ENCODE measurements at regions not wholly inside any gene's neighbourhood (a gene's known extent, or its start where the extent isn't known, plus 50 kb on each side); places are given as distances from the start of the nearest gene placed in this dataset.

- TF ChIP-seq, protein P1, sequence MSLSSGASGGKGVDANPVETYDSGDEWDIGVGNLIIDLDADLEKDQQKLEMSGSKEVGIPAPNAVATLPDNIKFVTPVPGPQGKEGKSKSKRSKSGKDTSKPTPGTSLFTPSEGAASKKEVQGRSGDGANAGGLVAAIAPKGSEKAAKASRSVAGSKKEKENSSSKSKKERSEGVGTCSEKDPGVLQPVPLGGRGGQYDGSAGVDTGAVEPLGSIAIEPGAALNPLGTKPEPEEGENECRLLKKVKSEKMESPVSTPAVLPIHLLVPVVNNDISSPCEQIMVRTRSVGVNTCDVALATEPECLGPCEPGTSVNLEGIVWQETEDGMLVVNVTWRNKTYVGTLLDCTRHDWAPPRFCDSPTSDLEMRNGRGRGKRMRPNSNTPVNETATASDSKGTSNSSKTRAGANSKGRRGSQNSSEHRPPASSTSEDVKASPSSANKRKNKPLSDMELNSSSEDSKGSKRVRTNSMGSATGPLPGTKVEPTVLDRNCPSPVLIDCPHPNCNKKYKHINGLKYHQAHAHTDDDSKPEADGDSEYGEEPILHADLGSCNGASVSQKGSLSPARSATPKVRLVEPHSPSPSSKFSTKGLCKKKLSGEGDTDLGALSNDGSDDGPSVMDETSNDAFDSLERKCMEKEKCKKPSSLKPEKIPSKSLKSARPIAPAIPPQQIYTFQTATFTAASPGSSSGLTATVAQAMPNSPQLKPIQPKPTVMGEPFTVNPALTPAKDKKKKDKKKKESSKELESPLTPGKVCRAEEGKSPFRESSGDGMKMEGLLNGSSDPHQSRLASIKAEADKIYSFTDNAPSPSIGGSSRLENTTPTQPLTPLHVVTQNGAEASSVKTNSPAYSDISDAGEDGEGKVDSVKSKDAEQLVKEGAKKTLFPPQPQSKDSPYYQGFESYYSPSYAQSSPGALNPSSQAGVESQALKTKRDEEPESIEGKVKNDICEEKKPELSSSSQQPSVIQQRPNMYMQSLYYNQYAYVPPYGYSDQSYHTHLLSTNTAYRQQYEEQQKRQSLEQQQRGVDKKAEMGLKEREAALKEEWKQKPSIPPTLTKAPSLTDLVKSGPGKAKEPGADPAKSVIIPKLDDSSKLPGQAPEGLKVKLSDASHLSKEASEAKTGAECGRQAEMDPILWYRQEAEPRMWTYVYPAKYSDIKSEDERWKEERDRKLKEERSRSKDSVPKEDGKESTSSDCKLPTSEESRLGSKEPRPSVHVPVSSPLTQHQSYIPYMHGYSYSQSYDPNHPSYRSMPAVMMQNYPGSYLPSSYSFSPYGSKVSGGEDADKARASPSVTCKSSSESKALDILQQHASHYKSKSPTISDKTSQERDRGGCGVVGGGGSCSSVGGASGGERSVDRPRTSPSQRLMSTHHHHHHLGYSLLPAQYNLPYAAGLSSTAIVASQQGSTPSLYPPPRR (CRISPR knock-in tag; IDR thresholded peaks at IDR 0.05; ENCODE audit: borderline replicate concordance) = no peak
- TF ChIP-seq HBP1 (CRISPR knock-in tag; IDR thresholded peaks at IDR 0.05) (0 out of 2 replicates have a peak, but pooled peaks have one; percentile 4), ZNF668 (CRISPR knock-in tag; IDR thresholded peaks at IDR 0.05) (no peak), JUND (IDR thresholded peaks at IDR 0.05; ENCODE audit: borderline replicate concordance, low read depth, low read length) (no peak), JUND (tag; IDR thresholded peaks at IDR 0.05; ENCODE audit: borderline replicate concordance, low read depth, low read length) (0 out of 3 replicates have a peak, but pooled peaks have one; percentile 12), TEAD4 (IDR thresholded peaks at IDR 0.05; ENCODE audit: low read length) (no peak), TEAD4 (CRISPR knock-in tag; IDR thresholded peaks at IDR 0.05; ENCODE audit: borderline replicate concordance) (no peak), ZNF75A (CRISPR knock-in tag; IDR thresholded peaks at IDR 0.05) (no peak), ZKSCAN8 (CRISPR knock-in tag; IDR thresholded peaks at IDR 0.05) (no peak), ZKSCAN3 (CRISPR knock-in tag; IDR thresholded peaks at IDR 0.05) (no peak), ZNF696 (CRISPR knock-in tag; conservative IDR thresholded peaks at IDR 0.05) (no peak), SMARCA4 (IDR thresholded peaks at IDR 0.05) (no peak), SP1 (CRISPR knock-in tag; IDR thresholded peaks at IDR 0.05) (no peak), GMEB1 (CRISPR knock-in tag; IDR thresholded peaks at IDR 0.05) (no peak), NFATC3 (IDR thresholded peaks at IDR 0.05) (no peak), ZNF830 (CRISPR knock-in tag; IDR thresholded peaks at IDR 0.05) (0 out of 2 replicates have a peak, but pooled peaks have one; percentile 32), PREB (CRISPR knock-in tag; IDR thresholded peaks at IDR 0.05) (no peak), ZFP1 (CRISPR knock-in tag; IDR thresholded peaks at IDR 0.05) (no peak)
- TF ChIP-seq, protein P2, sequence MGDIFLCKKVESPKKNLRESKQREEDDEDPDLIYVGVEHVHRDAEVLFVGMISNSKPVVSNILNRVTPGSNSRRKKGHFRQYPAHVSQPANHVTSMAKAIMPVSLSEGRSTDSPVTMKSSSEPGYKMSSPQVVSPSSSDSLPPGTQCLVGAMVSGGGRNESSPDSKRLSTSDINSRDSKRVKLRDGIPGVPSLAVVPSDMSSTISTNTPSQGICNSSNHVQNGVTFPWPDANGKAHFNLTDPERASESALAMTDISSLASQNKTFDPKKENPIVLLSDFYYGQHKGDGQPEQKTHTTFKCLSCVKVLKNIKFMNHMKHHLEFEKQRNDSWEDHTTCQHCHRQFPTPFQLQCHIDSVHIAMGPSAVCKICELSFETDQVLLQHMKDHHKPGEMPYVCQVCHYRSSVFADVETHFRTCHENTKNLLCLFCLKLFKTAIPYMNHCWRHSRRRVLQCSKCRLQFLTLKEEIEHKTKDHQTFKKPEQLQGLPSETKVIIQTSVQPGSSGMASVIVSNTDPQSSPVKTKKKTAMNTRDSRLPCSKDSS (IDR thresholded peaks at IDR 0.05; ENCODE audit: low read depth, partially characterized antibody) = no peak
These were observed 56.9 kb upstream of the PPP1R3C start (continued) for GRCh38 chr10:91689731-91690168.
